ENCODE measurements at regions not wholly inside any gene's neighbourhood (a gene's known extent, or its start where the extent isn't known, plus 50 kb on each side); places are given as distances from the start of the nearest gene placed in this dataset.

DNA sequence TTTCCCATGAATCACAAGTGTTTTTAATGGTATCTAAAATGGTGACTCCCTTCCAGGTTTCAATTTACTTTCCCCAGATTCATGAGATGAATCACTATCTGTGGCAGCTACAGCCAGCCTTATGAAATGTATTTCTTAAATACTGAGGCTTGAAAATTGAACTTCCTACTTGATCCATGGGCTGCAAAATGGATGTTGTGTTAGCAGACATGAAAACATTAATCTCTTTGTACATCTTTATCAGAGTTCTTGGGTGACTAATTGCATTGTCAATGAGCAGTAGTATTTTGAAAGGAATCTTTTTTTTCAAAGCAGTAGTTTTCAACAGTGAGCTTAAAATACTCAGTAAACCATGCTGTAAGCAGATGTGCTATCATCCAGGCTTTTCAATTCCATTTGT, 250.8 kb downstream of the SLC6A15 start:
- DNase-seq = no peak

DNA sequence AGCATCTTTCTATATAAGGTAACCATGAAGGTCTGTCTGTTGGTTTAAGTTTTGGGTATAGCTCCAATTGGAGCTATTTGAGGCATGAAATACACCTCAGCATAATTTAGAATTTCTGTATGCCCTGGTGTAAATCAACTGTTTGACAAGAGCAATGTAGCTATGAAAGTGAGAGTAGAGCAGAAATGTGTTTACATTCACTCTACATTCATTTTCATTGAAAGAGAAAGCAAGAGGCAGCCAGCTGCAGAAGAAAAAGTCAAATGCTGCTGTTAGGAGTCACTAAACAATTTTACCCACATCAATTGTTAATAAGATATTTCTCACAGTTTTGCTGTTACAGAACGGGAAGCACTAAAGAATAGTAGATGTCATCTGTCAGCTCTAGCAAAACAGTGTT, 252.5 kb downstream of the SLC6A15 start:
- DNase-seq = no peak

DNA sequence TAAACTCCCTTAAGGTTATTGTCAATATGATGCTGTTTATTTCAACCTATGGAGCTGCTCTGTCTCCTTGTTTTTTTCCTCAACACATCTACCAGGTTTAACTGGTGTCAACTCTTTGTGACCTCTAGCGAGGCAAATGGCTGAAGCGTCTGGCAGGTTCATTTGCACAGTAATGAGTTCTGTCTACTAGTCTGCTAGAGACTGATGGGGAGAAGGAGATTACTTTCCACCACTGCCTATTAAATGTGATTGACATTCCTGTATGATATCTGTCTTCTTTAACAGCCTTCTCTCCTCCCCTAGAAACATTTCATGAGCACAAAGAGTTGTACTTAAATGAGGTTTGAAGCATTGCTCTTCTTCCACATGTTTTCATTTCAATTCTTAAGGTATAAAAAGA, 253.7 kb downstream of the SLC6A15 start:
- DNase-seq = peak; percentile 76

DNA sequence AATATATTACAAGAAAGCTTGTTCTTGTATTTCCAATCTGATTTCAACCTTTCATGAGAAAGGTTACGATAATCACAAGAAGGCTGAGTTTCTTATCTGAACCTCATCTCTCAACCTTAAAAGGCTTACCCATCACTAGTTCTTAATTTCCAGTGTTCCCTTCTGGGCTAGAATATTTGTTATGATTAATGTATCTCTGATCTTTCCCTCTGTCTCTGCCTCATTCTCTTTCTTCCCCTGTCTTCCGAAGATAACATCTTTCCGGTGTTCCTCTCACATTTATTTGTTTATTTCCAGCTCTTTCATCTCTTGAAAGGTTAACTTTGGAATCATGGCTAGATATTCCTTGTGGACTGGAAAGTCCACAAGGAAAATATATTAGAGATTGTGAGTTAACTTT, 255.9 kb downstream of the SLC6A15 start:
- no peak for DNase-seq

DNA sequence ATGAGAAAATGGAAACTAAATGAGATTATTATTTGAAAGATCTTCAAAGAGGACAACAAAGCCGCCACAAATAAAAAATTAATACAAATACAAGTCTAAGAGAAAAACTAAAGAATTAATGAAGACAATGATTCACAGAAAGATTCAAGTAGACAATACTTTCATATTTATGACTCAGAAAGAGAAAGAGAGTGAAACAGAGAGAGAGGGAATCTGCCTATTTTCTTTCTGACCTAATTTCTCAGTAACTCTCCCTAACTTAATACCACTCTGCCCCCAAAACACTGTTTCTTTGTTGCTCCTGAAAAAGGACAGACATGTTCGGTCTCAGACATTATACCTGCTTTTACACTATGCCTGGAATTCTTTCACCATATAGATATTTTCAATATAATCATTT, 259.1 kb downstream of the SLC6A15 start:
- no peak for DNase-seq

DNA sequence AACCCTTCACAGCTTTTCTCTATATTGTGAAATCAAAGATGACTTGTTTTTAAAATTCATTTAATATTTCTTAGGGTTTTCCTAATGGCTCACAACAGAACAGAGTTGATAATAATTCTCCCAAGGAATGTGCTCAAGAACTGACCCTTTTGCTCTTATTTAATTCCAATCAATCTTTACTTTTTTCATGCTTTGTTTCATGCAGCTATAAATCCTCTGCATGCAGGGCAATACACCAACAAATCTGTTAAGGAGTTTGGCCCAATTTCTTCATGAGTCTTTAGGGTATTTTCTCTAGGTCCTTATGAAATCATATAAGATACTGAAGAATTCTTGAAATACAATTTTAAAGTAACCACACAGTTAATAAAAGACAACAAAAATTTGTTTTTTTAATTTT, 264.2 kb downstream of the SLC6A15 start:
- DNase-seq = no peak

DNA sequence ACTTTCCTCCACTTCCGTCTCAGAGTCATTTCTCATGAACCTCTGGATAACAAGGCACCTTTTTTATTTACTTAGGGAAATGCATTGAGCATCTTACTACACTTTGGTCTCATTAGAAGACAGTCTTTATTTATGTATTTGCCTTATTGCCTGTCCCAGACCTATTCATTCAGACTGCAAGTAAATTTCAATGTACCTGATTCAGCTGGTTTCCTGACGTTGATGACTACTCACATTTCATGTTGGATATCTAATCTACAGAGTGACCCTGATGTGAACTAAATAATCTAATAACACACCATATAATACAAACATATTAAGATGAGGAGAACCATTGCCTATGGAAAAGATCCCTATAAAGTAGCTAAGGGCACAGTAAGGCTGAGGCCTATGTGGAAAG, 267.7 kb downstream of the SLC6A15 start:
- DNase-seq = no peak

DNA sequence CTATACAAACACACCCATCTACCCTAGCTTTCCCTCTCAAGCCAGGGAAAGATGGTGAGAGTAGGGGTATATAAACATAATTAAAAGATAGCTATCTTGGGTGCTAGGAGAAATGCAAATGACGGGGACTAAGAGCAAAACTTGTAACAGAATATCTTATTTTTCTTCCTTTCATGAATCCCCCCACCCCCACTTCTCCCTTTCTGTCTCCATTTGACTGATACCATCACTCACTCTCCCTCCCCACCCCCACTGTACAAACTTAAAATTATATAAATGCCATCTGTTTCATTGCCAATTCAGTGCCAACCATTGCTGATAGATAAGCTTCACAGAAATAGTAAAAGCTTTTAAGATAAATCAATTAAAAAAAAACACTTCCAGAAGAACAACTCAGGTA, 268.6 kb downstream of the SLC6A15 start:
- no peak for DNase-seq

DNA sequence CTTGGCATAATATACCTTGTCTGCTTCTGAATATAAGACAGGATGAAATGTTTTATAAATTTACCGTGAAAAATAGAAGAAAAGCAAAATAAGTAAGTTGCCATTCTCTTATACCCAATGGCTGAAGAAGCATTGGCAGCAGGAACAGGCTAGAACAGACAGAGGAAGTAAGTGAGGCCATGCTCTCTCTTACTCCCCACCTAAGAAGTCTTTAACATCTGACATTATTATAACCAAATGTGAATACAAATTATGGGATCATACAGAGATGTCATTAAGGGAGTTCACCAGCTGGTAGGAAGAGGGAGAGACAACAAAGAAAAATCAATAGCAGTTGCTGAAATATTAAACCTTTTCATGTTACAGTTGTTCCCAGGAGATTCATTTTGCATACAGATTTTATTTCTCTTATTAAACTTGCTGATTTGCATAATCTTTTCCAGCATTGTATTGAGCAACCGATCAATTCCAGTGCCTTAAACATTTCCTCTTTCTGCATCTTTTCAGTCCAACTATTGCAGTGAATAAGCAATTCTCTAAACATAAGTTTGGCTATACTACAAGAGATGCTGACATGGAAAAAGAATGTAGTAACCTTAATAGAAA, 270.6 kb downstream of the SLC6A15 start:
- DNase-seq = peak; percentile 41

DNA sequence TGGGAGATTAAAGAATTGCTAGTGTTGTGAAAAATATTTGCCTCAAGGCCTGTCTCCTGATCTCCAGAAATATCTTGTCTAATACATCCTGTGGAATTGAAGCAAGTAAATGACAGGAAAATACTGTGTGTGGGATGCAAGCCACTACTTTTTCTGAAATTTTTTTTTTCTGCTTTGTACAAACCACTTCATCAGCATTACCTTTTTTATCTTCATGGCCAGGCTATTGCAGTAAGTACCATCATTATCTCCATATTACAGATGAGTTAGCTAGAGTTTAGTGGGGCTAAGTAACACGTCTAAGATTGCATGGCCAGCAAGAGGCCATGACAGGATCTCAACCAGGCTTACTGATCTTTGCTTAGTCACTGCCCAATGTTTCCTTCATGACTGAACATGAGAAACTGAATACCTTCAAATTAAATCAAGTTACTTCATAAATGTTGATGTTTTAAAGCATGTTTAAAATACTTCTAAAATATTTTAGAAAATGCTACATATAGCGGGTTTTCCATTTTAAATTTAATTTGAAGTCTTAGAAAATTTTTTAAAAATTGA, 273.7 kb downstream of the SLC6A15 start:
- peak; percentile 62 for DNase-seq

DNA sequence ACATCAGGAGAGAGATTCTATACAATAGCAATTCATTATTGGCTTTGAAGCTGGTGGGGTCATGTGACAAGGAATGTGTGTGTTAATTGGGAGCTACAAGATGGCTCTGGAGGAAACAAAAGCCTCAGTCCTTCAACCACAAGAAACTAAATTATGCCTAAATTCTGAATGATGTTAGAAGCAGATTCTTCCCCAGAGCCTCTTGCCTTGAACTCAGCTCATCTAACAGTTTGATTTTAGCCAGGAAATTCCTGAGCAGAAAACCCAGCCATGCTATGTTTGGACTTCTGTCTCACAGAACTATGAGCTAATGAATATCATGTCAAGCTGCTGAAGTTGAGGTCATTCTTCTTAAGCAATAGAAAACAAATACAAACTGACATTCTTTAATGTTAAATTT, 274.7 kb downstream of the SLC6A15 start:
- DNase-seq = no peak

DNA sequence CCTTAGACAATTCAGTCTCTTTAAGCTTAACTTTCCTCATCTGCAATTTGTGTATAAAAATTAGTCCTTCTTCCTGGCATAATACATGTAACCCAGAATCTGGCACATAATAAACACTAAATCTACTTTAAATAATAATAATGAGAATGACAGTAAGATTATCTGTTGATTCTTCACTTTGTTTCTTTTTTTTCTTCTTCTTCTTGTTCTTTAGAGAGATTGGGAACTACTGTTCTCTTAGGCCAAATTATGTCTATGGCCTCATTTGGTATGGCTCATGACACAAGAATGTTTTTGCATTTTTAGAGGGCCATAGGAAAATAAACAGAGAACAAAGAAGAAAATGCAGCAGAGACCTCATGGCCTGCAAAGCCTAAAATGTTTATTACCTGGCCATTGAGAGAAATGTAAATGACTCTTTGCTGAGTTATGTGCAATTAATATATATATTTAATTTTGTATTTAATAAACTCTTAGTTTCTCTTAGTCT, 275.8 kb downstream of the SLC6A15 start:
- no peak for DNase-seq

DNA sequence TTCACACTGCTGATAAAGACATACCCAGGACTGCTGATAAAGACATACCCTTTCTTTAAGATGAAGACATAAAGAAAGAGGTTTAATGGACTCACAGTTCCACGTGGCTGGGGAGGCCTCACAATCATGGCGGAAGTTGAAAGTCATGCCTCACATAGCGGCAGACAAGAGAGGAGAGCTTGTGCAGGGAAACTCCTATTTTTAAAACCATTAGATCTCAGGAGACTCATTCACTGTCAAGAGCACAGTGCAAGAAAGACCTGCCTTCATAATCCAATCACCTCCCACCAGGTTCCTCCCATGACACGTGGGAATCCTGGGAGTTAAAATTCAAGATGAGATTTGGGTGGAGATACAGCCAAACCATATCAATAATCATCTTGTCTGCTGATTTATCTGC, 278.1 kb downstream of the SLC6A15 start:
- no peak for DNase-seq

DNA sequence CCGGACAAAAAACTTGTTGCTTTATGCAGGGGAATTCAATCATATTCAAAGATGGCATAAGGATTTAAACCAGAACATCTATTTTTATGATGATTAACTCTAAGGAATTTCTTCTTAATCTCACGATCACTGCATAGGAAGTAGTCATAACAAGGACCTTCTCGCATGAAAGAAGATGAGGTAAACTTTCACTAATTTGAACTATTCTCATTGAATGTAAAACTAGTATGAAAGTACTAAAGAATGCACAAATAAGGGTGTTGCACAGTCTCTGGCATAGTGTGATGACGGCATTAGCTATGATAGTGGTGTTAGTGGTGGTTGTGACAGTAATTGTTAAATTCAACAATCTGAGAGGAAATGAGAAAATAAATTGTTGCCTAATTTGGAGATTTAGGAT, 280.0 kb downstream of the SLC6A15 start:
- no peak for DNase-seq

DNA sequence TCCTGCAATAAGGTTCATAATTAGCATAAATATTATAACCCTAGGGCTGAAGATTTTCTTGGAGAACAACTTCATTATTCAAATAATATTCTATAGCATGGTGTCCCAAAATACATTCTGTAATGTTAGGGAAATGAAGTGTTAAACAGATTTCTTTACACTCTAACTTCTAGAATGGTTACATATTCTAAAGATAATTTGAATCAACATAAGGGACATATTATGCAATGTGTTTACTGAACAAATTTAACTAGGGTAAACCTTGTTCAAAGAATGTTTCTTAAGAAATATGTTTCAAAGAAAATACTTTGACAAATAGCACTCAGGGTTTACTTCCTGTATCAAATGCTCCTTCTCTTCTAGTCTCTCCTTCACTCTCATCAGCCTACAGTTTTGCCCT, 281.6 kb downstream of the SLC6A15 start:
- no peak for DNase-seq

DNA sequence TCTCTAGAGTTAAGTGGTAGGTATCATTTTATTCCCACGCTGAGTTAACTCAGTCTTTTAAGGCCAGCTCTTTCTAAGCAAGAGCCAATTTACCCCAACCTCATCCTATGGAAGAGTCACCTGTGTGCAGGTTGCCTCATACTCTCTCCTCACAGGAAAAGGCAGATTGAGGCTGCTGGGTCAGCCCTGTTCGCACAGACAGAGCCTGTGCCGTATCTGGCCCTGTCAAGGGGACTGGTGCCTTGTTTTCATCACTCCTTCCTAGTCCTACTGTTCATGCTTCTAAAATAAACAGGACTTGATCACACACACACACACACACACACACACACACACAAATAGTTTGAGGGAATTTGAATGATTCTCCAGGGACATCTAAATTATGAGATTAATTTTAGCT, 285.0 kb downstream of the SLC6A15 start:
- DNase-seq = no peak

DNA sequence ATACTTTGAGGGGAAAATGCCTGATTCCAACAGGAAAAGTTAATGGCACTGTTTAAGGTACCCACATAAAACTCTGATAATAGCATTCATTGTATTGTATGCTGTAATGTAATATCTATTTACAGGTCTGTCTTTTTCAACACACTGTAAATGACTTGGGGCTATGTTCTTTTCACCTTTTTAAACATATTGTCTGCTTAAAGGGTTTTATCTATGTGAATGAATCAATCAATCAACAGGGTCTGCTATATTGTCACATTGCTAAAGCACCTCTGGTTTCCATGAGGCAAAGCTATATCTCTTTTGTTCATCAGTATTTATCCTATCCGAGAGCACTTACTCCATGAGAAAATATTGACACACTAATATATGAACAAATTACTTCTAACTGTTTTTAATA, 288.0 kb downstream of the SLC6A15 start:
- no peak for DNase-seq

DNA sequence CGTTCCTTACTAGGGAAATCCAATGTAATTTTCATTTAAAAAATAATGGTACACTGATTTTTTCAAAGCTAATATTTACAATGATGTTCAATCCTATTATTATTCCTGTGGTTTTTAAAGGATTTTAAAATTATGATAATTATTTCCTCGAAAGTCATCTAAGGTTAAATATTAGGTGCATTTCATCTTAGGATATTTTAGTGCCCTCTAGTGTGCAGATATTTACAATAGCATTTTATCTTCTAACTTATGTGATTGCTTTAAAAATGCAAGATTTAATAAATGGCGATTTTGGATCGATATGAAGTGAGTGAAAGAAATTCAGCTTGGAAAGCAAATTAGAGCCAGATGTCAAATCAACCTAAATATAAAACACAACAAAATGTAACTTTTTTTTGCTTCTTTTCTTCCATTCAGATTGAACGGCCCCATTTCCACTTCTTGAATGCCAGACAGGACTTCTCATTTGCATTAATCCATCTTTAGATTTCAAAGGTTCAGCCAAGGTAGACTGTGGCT, 293.5 kb downstream of the SLC6A15 start:
- no peak for DNase-seq

DNA sequence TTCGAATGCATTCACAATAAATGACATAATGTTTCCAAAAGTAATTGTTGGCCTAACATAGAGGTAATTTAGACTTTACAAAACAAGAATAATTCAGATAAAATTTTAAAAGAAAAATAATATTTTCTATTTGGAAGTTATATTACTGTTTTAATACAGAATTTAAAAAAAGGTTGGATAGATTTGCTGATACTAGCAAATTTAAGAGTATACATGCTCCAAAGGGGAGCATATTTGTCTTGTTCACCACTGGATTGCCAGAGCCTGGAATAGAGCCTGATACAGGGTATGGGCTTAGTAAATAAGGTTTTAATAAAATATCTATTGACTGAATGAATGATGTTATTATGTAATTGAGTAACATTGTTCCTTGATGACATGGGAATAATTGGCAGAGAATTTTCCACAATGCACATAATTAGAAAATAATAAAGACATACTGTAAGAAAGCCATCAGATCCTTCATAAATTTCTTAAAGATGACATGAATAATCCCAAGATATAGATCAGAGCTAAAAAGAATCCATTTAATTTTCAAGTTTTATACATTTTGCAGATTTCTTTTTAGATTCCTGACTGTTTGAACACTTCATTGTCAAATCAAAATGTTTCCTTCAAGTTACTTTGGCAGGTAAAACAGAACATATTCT, 305.3 kb downstream of the SLC6A15 start:
- no peak for DNase-seq

DNA sequence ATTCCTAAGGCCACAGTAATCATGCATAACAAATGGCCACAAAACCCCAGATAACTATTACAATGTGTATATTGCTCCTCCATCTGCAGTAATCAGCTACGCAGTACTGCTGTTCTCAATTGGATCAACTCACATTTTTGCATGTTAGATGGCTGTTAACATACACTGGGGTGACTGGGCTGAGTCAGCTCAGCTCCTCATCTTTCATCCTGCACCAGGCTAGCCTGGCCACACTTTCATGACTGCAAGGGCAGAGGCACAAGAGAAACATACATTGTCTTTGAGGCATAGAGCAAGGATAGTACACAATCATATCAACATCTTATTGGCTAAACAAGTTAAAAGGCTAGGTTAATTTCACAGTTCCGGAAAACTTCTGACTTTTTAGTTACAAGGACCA, 306.6 kb downstream of the SLC6A15 start:
- DNase-seq = no peak

DNA sequence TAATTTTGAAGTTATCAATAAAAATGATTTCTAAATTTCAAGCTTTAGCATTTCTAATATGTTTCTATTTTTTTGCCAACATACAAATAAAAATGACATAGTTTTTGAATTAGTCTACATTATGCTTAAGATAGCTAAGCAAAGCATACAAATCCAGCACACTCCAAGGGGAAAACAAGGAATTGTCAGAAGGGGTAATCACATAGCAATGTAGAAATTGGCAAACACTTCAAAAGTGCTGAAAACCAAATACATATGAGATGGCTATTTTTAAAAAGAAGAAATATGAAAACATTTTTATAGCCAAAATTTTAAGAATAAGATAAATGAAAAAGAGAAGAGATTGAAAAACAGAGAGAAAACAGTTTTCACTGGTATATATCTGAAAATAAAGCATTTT, 308.0 kb downstream of the SLC6A15 start:
- DNase-seq = no peak

DNA sequence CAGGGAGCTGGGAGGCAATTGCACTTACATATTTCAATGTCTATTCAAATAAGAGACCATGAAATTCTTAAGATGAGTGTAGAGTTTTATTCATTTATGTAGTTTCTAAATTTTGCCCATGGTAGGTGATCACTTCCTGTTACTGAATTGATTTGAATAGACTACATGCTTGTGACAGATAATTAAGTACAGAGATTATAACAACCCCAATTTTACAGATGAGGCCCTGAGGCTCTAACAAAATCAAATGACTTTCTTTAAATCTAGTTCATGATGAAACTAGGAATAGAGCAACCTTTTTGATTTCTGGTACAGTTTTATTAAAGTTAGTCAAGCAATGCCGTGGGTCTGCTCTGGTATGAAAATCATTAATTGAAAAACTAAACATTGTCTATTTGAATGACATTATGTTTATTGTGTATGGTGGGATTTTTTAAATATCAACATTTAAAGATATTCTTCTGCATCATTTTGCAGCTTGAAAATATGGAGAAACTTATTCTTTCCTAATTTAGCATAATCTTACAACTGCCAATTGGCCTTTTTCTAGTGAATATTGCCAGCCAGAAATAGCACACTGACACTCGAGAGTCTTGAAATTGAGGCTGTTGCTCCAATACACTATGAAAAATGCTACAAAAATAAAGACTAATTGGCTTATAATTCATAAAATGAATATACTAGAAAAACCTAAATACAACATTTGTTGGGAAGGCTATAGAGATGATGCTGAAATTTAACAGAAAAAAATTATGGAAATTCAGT, 308.9 kb downstream of the SLC6A15 start:
- DNase-seq = no peak

DNA sequence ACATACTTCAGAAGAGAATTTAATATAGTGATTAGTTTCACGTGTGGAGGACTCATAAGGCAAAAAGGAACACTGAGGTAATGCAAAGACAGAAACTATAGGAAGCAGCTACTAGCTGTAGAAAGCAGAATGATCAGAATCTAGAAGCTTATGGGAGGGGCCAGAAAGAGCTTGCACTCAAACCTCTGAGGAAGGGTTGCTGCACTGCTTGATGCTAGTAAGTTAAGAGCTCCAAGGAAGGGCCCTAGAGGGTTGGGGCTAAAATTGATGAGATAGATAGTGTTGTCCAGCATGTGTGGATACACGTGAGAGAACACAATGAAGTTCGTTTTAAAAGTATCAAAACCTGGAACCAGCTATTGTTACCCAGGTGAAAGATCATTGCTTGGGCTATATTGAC, 311.1 kb downstream of the SLC6A15 start:
- no peak for DNase-seq

DNA sequence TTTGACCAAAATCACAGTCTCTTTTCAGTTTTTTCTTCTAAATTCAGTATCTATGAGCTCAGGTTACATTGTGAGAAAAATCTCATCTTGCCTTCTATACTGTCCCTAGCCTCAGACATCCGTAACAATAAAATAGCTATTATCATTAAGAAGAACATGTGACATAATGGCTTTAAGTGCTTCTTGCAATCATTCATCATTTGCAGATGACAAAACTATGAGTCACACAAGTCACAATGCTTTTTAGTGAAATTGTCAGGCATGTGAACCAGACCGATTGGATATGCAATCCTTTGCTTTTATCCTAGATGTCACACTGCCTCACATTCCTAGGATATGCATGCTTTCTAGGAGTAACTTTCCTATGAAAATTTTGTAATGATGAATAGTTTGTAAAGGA, 313.1 kb downstream of the SLC6A15 start:
- peak; percentile 65 for DNase-seq
